ENCODE measurements at regions not wholly inside any gene's neighbourhood (a gene's known extent, or its start where the extent isn't known, plus 50 kb on each side); places are given as distances from the start of the nearest gene placed in this dataset.
"Not testable (repeated sequence)": the region's sequence is repeated elsewhere in the genome, so short reads cannot be mapped to it uniquely, and the experiment has no call there.

- no peak for DNase-seq (ENCODE audit: low spot score)
These were observed 528.4 kb upstream of the SYT4 start for GRCh38 chr18:43805646-43806194.

DNA sequence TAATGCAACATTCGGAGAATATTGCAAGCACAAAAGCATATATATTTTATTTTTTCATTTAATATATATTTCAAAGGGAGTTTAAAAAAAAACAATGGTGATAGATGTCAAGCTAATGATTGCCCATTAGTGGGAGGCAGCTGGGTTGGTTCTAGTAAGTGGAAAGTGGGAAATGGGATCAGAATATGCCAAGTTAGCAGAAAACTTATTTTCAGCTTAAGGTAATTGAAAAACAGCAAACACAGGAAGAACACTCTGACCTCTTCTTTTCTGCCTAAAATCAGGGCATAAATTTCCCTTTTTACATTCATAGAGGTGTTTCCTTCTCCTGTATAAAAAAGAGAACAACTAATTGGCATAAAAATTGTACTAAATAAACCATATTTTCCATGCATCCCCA lies 535.3 kb upstream of the SYT4 start:
- no peak for DNase-seq (ENCODE audit: low spot score)

- DNase-seq (ENCODE audit: low spot score): no peak
These were observed 542.1 kb upstream of the SYT4 start for GRCh38 chr18:43819397-43819796.

- no peak for DNase-seq (ENCODE audit: low spot score)
These were observed 542.6 kb upstream of the SYT4 start for GRCh38 chr18:43819873-43820272.

DNA sequence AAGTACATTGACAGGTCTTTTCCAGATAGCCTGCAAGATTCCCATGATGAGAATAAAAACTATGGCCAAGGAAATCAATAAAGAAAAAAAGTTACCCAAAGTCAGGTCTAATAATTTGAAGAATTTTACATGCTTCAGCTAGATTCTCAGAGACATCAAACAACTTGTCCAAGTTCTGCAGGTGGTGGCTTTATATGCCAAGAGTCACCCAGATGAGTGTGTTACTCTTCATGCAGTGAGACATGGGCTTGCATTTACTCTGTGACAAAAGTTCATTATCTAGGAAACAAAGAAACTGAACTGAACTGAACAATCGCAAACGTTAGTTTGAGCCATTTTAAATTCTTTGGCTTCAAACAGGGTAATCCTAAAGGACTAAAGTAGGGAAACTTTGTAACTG lies 548.5 kb upstream of the SYT4 start:
- DNase-seq (ENCODE audit: low spot score): no peak

DNA sequence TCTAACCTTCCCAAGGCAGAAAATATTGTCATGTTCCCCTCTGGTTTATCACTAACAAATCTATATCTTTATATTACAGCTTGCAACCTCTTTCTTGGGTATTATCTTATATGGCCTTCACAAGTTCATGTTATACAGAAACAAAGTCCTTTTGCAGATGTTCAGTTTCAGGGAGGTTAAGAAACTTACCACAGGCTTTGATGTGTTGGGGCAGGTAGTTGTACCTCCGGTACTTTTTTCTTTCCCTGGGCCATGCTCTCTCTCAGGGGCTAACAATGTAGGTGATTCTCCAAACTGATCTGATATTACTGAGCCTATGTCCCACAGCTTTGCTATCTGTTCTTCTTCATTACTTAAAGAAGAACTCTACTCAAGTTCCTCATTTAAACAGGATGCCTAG lies 548.9 kb upstream of the SYT4 start:
- no peak for DNase-seq (ENCODE audit: low spot score)

GRCh38 chr18:43827311-43827710 lies 550.0 kb upstream of the SYT4 start:
- DNase-seq (ENCODE audit: low spot score): no peak

GRCh38 chr18:43830303-43830702 lies 553.0 kb upstream of the SYT4 start:
- no peak for DNase-seq (ENCODE audit: low spot score)

DNA sequence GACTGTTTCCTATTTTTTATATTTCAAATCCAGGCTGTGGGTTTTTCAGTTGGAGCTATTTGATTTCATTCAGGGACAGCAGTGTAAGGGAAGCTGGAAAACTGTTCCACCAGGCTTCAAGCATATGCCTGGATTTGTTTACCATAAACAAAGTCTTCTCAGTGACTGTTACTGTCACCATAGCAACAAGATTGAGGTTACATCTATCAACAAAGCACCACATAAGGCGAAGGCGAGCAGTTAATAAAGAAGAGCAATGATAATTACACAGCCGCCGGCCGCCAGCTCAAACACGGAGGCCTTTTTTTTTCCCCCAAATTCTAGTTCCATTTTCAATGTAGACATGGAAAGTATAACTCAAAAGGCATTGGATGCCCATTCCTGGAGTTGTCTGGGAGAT lies 553.7 kb upstream of the SYT4 start:
- no peak for DNase-seq (ENCODE audit: low spot score)

GRCh38 chr18:43846299-43846698 lies 569.0 kb upstream of the SYT4 start:
- DNase-seq (ENCODE audit: low spot score): no peak

GRCh38 chr18:43847164-43848091 lies 570.1 kb upstream of the SYT4 start:
- DNase-seq (ENCODE audit: low spot score): no peak

DNA sequence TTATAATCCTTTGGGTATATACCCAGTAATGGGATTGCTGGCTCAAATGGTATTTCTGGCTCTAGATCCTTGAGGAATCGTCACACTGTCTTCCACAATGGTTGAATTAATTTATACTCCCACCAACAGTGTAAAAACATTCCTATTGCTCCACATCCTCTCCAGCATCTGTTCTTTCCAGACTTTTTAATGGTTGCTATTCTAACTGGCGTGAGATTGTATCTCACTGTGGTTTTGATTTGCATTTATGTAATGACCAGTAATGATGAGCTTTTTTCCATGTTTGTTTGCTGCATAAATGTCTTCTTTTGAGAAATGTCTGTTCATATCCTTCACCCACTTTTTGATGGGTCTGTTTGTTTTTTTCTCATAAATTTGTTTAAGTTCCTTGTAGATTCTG lies 572.5 kb upstream of the SYT4 start:
- DNase-seq (ENCODE audit: low spot score): not testable (repeated sequence)

GRCh38 chr18:43855376-43855775 lies 578.1 kb upstream of the SYT4 start:
- no peak for DNase-seq (ENCODE audit: low spot score)

DNA sequence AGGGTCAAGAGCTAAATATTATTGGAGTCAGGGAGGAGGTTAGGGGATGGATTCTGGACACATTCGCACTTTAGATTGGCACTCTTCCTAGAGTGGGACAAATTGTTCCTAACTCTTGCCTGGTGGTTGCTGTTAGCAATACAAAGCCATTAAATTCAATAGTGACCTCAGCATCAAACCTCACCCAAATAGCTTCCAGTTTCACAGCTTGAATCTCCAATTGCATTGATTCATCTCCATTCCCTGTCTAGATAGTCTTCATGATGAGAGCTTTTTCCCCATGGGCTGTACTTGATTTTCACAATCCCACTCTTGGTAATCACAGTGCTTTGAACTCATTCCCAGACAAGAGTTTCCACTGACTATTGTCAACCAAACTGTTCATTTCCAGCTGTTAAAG lies 585.9 kb upstream of the SYT4 start:
- DNase-seq (ENCODE audit: low spot score): no peak

GRCh38 chr18:43866696-43867095 lies 589.4 kb upstream of the SYT4 start:
- DNase-seq (ENCODE audit: low spot score): no peak

DNA sequence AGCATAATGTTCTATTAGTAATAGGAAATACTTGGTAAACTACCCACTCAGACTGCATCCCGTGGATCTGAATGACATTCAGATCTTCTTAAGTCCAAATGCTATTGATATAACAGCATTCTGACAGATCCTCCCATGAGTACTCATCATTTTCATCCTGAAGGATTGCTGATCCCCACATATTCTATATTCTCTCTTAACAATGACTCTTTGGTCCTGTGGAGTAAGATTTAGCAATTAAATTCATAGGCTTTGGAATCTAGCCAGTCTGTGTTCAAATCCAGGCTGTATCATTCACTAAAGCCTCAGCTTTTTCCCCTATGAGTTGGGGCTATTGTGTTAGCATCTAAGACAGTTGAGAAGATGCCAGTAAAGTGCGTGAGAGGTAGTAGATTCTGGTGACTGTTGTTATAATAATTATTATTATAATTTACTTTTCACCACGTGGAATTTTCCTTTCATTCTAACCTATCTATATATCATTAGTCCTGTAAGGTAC lies 591.3 kb upstream of the SYT4 start:
- no peak for DNase-seq (ENCODE audit: low spot score)

GRCh38 chr18:43869451-43870008 lies 592.2 kb upstream of the SYT4 start:
- no peak for DNase-seq (ENCODE audit: low spot score)

GRCh38 chr18:43870626-43871025 lies 593.3 kb upstream of the SYT4 start:
- no peak for DNase-seq (ENCODE audit: low spot score)

GRCh38 chr18:43875511-43875910 lies 598.2 kb upstream of the SYT4 start:
- DNase-seq (ENCODE audit: low spot score): no peak

- no peak for DNase-seq (ENCODE audit: low spot score)
These were observed 599.0 kb upstream of the SYT4 start for GRCh38 chr18:43876286-43876685.

GRCh38 chr18:43876748-43877147 lies 599.5 kb upstream of the SYT4 start:
- no peak for DNase-seq (ENCODE audit: low spot score)

GRCh38 chr18:43877616-43878321 lies 600.5 kb upstream of the SYT4 start:
- no peak for DNase-seq (ENCODE audit: low spot score)

GRCh38 chr18:43879415-43879814 lies 602.1 kb upstream of the SYT4 start:
- DNase-seq (ENCODE audit: low spot score): no peak

All from ecto neural progenitor cell (in vitro differentiated cells).